HepG2 (cell line): ENCODE measurements at regions not wholly inside any gene's neighbourhood (a gene's known extent, or its start where the extent isn't known, plus 50 kb on each side); places are given as distances from the start of the nearest gene placed in this dataset.

ENCODE experiments used
- GFI1 ChIP-seq: sonication (generic); formaldehyde crosslinking; IDR thresholded peaks from 2 replicates; pipeline ENCODE4 v1.5.0; 2020; ENCODE audit warnings: missing genetic modification reagents, mild to moderate bottlenecking, borderline replicate concordance
- HBP1 ChIP-seq: IDR thresholded peaks from 2 replicates; pipeline ENCODE4 v1.6.1; 2016; ENCODE audit warnings: low read depth, control low read depth
- HMGXB3 ChIP-seq: sonication (generic); formaldehyde crosslinking; IDR thresholded peaks from 2 replicates; pipeline ENCODE4 v1.4.0; 2020; ENCODE audit warnings: missing genetic modification reagents, borderline replicate concordance
- HNF1B ChIP-seq: sonication (generic); formaldehyde crosslinking; IDR thresholded peaks from 2 replicates; pipeline ENCODE4 v1.5.1; 2020; ENCODE audit warnings: mild to moderate bottlenecking, moderate library complexity, missing genetic modification reagents
- KDM3A ChIP-seq: IDR thresholded peaks from 2 replicates; pipeline ENCODE4 v1.6.1; 2018; ENCODE audit warnings: low read depth, missing compliant biosample characterization
- MTA3 ChIP-seq: sonication (generic); formaldehyde crosslinking; IDR thresholded peaks from 2 replicates; pipeline ENCODE4 v1.4.0; 2020; ENCODE audit warnings: missing genetic modification reagents
- NFYC ChIP-seq: IDR thresholded peaks from 2 replicates; pipeline ENCODE4 v1.6.1; 2016; ENCODE audit warnings: missing genetic modification reagents, missing compliant biosample characterization
- PCBP2 ChIP-seq: fragments of 200-400 bp; formaldehyde crosslinking; optimal IDR thresholded peaks from 2 replicates; pipeline ENCODE3; 2018; ENCODE audit warnings: low read length, low read depth; ENCODE audit not compliant: poor library complexity, severe bottlenecking
- PTBP1 ChIP-seq: fragments of 200-400 bp; formaldehyde crosslinking; IDR thresholded peaks from 2 replicates; pipeline ENCODE4 v1.6.1; 2018; ENCODE audit warnings: low read length, low read depth; ENCODE audit not compliant: poor library complexity, severe bottlenecking
- RORA ChIP-seq: sonication (generic); formaldehyde crosslinking; IDR thresholded peaks from 2 replicates; pipeline ENCODE4 v1.5.0; 2020; ENCODE audit warnings: mild to moderate bottlenecking, missing genetic modification reagents, moderate library complexity
- STAG1 ChIP-seq: sonication (generic); formaldehyde crosslinking; IDR thresholded peaks from 2 replicates; pipeline ENCODE4 v1.4.0; 2020; ENCODE audit warnings: missing genetic modification reagents
- XBP1 ChIP-seq: sonication (generic); formaldehyde crosslinking; IDR thresholded peaks from 2 replicates; pipeline ENCODE4 v1.5.0; 2020; ENCODE audit warnings: missing genetic modification reagents
- ZBTB10 ChIP-seq: sonication (generic); formaldehyde crosslinking; IDR thresholded peaks from 2 replicates; pipeline ENCODE4 v1.4.0; 2020; ENCODE audit warnings: missing genetic modification reagents, borderline replicate concordance
- ZIK1 ChIP-seq: sonication (generic); formaldehyde crosslinking; IDR thresholded peaks from 2 replicates; pipeline ENCODE4 v1.5.0; 2020; ENCODE audit warnings: mild to moderate bottlenecking, low read depth, missing genetic modification reagents, borderline replicate concordance
- ZNF10 ChIP-seq: sonication (generic); formaldehyde crosslinking; IDR thresholded peaks from 2 replicates; pipeline ENCODE4 v1.4.0; 2020; ENCODE audit warnings: mild to moderate bottlenecking, low read depth, missing genetic modification reagents, borderline replicate concordance
- ZNF451 ChIP-seq: sonication (generic); formaldehyde crosslinking; IDR thresholded peaks from 2 replicates; pipeline ENCODE4 v1.5.0; 2020; ENCODE audit warnings: mild to moderate bottlenecking, missing genetic modification reagents
- ZNF629 ChIP-seq: sonication (generic); formaldehyde crosslinking; conservative IDR thresholded peaks from 2 replicates; pipeline ENCODE4 v1.5.0; 2020; ENCODE audit warnings: missing genetic modification reagents
- ZNF782 ChIP-seq: sonication (generic); formaldehyde crosslinking; IDR thresholded peaks from 2 replicates; pipeline ENCODE4 v1.4.0; 2020; ENCODE audit warnings: missing genetic modification reagents, mild to moderate bottlenecking, borderline replicate concordance

- TF ChIP-seq HMGXB3 (CRISPR knock-in tag) = no peak
- peak; percentile 70; the same call in 1 of the 2 replicates for TF ChIP-seq HBP1 (CRISPR knock-in tag)
- no peak for TF ChIP-seq HNF1B (CRISPR knock-in tag)
- no peak for TF ChIP-seq ZNF10 (CRISPR knock-in tag)
- no peak for TF ChIP-seq XBP1 (CRISPR knock-in tag)
- no peak for TF ChIP-seq PTBP1
- no peak; the same call in 1 of the 2 replicates for TF ChIP-seq STAG1
- no peak for TF ChIP-seq KDM3A (CRISPR knock-in tag)
- no peak for TF ChIP-seq RORA
- no peak for TF ChIP-seq ZNF782 (CRISPR knock-in tag)
- TF ChIP-seq GFI1 (CRISPR knock-in tag) = no peak
- no peak for TF ChIP-seq MTA3 (CRISPR knock-in tag)
- TF ChIP-seq ZNF451 (CRISPR knock-in tag) = no peak
- TF ChIP-seq ZNF629 = 0 out of 2 replicates have a peak, but pooled peaks have one; percentile 2
- TF ChIP-seq ZIK1 = no peak
- no peak; the same call in 1 of the 2 replicates for TF ChIP-seq ZBTB10 (CRISPR knock-in tag)
- TF ChIP-seq PCBP2 = no peak
- no peak for TF ChIP-seq NFYC
Measured at GRCh38 chr20:50296450-50297375, 106.1 kb downstream of the CEBPB start (continued).
